Retina (tissue), 1 donor: ENCODE measurements at regions not wholly inside any gene's neighbourhood (a gene's known extent, or its start where the extent isn't known, plus 50 kb on each side); places are given as distances from the start of the nearest gene placed in this dataset.
"Not testable (repeated sequence)": the region's sequence is repeated elsewhere in the genome, so short reads cannot be mapped to it uniquely, and the experiment has no call there.

Experiments
- DNase-seq: peaks from one replicate; pipeline ENCODE4 v3.0.0-alpha.2; 2016

DNA sequence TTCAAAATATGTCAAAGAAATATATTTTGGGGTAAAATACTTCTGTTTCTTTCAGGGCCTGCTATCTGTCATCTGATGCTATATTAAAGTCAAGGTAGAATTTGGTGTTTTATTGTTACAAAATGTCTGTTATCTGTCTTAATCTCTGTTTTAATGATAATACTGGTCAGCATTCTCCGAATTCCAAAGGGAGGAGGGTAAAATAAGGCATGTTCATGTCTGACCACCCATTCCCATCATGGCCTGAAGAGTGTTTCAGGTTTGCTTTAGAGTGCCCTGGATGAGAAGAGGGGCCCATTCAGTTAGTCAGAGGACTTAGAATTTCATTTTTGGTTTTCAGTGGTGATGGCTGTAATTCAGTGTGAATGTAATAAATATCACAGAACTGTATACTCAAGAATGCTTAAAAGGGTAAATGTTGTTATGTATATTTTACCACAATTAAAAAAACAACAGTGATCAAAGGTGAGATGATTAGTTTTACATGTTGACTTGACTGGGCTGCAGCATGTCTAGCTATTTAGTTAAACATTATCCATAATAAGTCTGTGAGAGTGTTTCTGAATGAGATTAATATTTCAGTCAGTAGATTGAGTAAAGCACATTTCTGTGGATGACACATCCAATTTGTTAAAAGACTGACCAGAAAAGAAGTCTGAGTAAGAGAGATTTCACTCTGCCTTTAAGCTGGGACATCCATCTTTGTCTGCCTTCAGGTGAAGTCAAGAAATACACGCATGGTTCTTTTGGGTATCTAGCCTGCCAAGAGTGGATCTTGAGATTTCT is 467.9 kb upstream of the SYT4 start:
- DNase-seq: no peak

DNA sequence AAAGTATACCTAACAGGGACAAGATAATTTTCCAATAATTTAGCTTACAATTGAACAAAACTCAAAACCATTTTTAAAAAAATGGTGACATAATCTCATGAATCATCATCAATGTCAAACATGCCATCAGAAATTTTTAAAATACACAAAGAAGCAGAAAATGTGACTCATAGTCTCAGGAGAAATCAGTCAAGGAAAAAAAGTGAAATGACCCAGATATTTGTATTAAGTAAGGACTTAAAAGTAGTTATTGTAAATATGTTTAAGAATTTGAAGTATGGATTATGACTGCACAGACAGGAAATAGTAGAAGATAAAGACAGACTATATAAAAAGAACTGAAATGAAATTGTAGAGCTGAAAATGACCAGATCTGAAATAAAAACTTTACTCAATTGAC is 473.9 kb upstream of the SYT4 start:
- no peak for DNase-seq

GRCh38 chr18:43751835-43752234 is 474.5 kb upstream of the SYT4 start:
- DNase-seq: no peak

DNA sequence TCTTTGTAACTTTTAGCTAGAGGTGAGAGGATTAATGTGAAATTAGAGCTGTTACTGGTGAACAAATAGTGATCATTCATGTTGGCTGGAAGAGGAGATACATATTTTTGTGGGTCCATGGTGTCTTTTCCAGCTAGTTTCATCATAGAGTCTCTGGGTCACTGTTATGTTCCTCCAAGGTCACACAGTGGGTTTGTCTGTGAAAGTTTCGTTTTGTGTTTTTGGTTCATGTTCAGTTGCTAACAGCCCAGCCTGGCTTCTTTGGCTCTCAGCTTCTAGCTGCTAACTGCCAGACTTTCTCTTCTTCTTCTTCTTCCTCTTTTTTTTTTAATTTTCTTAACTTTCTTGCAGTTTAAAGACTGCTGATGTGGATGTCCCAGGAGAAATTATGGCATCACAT is 480.0 kb upstream of the SYT4 start:
- DNase-seq: no peak

DNA sequence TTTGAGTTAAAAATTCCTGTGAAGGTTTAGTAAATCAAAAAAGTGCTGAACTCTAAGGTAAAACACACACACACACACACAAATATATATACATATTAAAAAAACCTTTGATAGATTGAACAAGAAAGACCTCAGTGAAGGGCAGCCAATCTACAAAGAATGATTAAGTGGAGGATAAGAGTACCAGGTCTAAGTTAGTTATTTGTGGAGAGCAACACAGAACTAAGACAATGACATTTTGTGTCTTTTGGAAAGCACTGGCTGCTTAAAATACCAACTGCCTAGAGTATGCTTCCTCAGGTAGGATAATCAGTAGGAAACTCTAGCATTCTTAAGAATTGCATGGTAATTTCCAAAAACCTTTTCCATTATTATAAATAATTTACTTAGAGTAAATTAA is 481.4 kb upstream of the SYT4 start:
- no peak for DNase-seq

DNA sequence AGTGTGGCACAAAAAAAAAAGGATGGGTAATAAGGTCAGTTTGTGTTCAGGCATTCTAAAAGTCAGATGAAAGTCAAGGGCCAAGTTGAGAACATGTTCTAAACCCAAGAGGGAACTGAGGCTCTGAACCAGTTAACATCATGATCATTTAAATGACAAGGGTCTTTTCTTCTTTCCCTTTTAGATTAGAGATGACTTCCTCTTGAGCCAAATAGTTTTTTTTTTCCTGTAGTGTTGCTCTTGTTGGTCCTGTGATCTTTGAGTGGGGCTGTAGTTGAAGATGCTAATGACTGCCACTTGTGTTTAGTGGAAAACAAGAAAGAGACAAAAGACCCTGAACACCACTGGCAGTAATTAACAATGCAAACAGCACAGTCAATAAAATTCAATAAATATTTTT is 482.7 kb upstream of the SYT4 start:
- no peak for DNase-seq

DNA sequence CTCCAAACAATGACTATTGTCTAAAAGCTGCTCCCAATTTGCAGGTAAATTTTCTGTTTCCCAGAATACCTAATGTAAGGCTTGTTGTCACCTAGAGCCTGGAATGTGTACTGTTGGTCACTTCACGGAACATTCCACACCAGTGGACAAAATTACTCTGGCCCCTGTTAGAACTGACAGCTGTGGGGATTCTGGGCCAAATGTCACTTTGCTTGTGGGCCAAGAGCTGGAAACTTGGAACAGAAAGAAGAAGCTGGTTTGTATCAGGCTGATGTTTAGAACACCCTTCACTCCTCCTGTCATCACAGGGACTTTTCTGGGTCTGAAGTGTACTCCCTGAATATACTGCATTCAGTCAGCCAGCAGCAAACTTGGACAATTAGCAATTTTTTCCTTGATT is 495.6 kb upstream of the SYT4 start:
- no peak for DNase-seq

DNA sequence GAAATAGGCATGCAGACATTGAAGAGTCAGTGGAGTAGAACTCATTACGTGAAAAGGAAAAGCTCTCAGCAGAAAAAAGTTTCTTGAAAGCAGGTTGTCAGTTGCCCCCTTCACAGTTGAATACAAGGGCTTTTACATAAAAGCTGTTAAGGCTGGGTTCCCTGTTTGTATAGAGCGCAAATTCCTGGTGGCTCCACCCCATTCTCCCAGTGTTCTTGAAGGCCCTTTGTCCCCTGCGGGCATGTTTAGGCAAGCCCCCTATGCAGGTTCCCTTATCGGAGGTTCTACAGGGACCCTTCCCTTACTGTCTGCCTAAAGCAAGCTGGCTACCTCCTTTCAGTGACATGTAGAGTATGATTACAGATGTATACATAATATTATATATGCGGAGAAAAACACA is 497.2 kb upstream of the SYT4 start:
- DNase-seq: no peak

DNA sequence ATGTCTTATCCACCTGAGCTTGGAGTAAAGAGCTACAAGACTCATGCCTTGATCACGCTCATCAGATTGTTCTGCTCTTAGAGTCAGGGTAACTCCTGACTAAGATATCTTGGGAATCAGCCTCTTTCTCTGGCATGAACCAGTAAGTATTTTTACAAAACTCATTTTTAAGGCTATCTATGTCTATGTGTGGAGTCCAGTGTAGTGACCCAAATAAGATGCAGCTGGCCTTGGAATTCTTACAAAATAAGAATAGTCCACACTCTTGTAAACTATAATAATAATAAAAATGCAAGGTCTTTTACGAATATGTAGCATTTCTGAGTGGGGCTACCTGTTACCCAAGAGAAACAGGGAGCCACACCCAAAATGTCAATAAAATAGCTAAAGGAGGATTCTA is 498.3 kb upstream of the SYT4 start:
- no peak for DNase-seq

DNA sequence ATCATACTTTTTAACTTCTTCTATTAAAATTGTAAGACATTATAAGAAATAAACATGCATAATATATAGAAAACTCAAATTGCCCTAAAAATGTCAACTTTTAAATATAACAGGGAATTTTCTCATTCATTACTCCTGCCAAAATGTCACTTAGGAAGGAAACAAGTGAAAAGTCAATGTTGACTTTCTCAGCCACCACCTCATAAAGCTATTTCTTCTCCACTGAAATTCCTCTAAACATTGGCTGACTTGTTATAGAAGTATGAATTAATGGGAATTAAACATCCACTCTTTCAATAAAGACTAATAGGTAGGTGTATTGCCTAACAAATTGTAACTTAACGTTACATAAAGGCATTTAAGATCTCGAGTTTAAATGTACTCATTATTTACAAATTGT is 499.7 kb upstream of the SYT4 start:
- no peak for DNase-seq

DNA sequence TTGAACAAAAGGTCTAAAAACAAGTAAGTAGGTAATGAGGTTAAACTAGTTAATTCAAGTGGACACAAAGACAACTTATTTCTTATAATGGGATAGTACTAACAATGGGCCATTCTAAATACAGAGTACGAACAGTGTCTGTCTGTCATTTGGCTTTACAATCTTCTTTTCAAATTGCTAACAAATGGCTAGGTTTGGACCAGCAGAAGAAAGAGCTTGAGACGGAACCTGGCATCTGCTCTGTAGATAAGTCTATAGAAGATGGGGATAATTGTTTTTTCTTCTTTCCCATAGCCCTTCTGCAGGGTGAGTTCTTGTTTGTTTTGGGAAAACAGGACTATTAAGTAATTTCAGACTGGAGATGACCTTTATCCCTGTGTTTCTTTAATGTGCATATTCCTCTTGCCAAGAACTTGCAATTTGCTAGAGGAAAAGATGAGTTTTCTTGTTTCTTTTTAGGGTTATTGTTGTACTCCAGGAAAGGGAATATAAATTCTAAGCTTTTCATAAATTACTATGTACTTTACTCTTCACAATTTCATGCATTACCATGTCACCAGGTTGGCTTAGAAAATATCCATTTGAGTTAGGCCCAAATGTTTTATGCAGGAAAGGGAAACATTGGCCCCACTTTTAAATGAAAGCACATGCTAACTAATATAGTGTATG is 500.5 kb upstream of the SYT4 start:
- DNase-seq: peak; percentile 50

- DNase-seq: no peak
Measured at GRCh38 chr18:43780782-43781340, 503.6 kb upstream of the SYT4 start.

DNA sequence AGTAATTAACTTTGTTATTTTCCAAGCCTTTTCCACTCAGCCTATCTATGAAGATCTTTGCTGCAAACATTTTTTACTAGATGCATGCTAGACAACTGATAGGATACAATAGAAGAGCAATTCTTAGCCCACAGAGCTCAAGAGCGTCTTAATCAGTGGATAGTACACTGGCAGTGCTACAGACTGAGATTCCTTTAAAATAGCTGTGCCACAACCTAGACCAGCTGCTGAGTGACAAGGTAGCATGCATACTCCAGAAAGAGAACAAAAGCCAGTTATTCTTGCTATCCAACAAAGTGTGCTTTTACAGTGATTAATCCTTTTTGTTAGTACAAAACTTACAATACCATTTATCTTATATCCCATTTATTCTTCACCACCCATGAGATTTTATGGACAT is 507.9 kb upstream of the SYT4 start:
- no peak for DNase-seq

GRCh38 chr18:43786893-43787292 is 509.6 kb upstream of the SYT4 start:
- no peak for DNase-seq

DNA sequence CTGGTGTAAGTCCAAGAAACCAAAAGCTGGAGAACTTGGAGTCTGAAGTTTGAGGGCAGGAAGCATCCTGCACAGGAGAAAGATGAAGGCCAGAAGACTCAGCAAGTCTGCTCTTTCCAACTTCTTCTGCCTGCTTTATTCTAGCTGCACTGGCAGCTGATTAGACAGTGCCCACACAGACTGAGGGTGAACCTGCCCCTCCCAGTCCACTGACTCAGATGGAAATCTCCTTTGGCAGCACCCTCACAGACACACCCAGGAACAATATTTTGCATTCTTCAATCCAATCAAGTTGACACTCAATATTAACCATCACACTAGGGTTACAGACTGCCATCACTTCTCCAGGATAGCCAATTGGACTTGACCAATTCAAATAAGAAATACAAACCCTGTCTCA is 510.4 kb upstream of the SYT4 start:
- DNase-seq: not testable (repeated sequence)

GRCh38 chr18:43789234-43790000 is 512.1 kb upstream of the SYT4 start:
- DNase-seq: peak; percentile 24

GRCh38 chr18:43793910-43794309 is 516.6 kb upstream of the SYT4 start:
- DNase-seq: no peak

GRCh38 chr18:43794363-43794762 is 517.1 kb upstream of the SYT4 start:
- no peak for DNase-seq

GRCh38 chr18:43797347-43797746 is 520.1 kb upstream of the SYT4 start:
- DNase-seq: no peak

GRCh38 chr18:43800584-43800983 is 523.3 kb upstream of the SYT4 start:
- DNase-seq: no peak

GRCh38 chr18:43805646-43806194 is 528.4 kb upstream of the SYT4 start:
- DNase-seq: no peak

DNA sequence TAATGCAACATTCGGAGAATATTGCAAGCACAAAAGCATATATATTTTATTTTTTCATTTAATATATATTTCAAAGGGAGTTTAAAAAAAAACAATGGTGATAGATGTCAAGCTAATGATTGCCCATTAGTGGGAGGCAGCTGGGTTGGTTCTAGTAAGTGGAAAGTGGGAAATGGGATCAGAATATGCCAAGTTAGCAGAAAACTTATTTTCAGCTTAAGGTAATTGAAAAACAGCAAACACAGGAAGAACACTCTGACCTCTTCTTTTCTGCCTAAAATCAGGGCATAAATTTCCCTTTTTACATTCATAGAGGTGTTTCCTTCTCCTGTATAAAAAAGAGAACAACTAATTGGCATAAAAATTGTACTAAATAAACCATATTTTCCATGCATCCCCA is 535.3 kb upstream of the SYT4 start:
- DNase-seq: no peak

DNA sequence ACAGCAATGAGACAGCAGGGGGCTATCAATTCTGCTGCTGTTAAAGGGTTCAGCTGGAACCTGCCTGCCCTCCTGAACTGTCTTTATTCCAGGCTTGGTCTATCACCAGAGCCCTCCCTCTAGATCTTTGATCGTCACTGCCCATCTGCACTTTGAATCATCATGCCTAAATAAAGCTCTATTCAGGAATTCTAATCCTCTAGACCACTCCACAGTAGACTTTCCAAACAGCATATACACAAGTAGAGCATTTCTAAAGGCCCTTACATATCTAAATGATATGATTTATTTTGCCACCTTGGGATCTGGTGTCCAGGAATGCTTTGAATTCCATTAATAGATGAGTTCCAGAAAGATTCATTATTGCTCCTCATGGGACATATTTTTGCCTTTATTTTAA is 542.1 kb upstream of the SYT4 start:
- DNase-seq: no peak
